Tibial nerve (tissue), 3 donors: ENCODE measurements at regions not wholly inside any gene's neighbourhood (a gene's known extent, or its start where the extent isn't known, plus 50 kb on each side); places are given as distances from the start of the nearest gene placed in this dataset.
"Not testable (repeated sequence)": the region's sequence is repeated elsewhere in the genome, so short reads cannot be mapped to it uniquely, and the experiment has no call there.

ENCODE experiments used
- CTCF ChIP-seq, 5 experiments: fragments of 200-600 bp in 3 of 5; fragments of 450-650 bp in 2 of 5; sonication (generic) in 3 of 5; IDR thresholded peaks; one replicate each; pipeline ENCODE4 v1.5.1; 2016 to 2019; ENCODE audit warnings: antibody characterized with exemption in 5 of 5, mild to moderate bottlenecking in 3 of 5, moderate library complexity in 2 of 5
- POLR2A ChIP-seq, 2 donors: fragments of 450-650 bp; IDR thresholded peaks; one replicate each; pipeline ENCODE4 v1.6.1; 2017; ENCODE audit warnings: antibody characterized with exemption in 2 of 2, mild to moderate bottlenecking in 2 of 2, moderate library complexity in 2 of 2

DNA sequence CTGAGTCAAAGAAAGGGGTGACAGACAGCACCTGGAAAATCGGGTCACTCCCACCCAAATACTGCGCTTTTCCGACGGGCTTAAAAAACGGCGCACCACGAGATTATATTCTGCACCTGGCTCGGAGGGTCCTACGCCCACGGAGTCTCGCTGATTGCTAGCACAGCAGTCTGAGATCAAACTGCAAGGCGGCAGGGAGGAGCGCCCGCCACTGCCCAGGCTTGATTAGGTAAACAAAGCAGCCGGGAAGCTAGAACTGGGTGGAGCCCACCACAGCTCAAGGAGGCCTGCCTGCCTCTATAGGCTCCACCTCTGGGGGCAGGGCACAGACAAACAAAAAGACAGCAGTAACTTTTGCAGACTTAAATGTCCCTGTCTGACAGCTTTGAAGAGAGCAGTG, 106.6 kb upstream of the NOL4 start:
- TF ChIP-seq CTCF, POLR2A (IDR thresholded peaks at IDR 0.05): not testable (repeated sequence)
